ENCODE measurements at regions not wholly inside any gene's neighbourhood (a gene's known extent, or its start where the extent isn't known, plus 50 kb on each side); places are given as distances from the start of the nearest gene placed in this dataset.

GRCh38 chr10:32147730-32148129, 91.5 kb upstream of the KIF5B start:
- Histone ChIP-seq H3K9me3 (no peaks in the 10 kb centered on the region), H3K27me3 (no peaks in the 10 kb centered on the region), H3K4me3 (replicated peaks in 1 of 3) (no peak overlapping the region), H3K27ac (no peak overlapping the region), H3K36me3 (no peaks in the 10 kb centered on the region), H3K4me1 (no peaks in the 10 kb centered on the region)
- TF ChIP-seq POLR2A (IDR thresholded peaks at IDR 0.05): no peak
- TF ChIP-seq, protein P1, sequence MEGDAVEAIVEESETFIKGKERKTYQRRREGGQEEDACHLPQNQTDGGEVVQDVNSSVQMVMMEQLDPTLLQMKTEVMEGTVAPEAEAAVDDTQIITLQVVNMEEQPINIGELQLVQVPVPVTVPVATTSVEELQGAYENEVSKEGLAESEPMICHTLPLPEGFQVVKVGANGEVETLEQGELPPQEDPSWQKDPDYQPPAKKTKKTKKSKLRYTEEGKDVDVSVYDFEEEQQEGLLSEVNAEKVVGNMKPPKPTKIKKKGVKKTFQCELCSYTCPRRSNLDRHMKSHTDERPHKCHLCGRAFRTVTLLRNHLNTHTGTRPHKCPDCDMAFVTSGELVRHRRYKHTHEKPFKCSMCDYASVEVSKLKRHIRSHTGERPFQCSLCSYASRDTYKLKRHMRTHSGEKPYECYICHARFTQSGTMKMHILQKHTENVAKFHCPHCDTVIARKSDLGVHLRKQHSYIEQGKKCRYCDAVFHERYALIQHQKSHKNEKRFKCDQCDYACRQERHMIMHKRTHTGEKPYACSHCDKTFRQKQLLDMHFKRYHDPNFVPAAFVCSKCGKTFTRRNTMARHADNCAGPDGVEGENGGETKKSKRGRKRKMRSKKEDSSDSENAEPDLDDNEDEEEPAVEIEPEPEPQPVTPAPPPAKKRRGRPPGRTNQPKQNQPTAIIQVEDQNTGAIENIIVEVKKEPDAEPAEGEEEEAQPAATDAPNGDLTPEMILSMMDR (IDR thresholded peaks at IDR 0.05): no peak
- no peak for DNase-seq
- 95 to 100% methylated on average over 1 of the region's 1 CpG for WGBS, 2 donors
- intact Hi-C loops (cut with DNase I): no loop called here

DNA sequence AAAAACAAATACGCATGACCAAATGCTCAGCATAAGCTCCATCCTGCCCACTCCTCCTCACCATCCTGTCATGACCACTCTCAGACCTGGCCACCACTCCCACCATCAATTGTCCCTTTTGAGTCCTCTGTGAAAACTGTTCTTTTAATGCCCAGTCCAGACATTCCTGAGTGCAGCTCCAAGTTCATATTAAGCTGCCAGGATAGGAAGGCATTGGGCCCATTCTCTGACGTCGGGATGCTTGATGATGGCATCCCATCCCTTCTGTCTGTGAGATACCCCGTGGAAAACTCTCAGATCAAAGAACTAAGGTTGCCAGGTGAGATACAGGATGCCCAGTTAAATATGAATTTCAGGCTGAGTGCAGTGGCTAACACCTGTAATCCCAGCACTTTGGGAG, 89.9 kb upstream of the KIF5B start:
- WGBS, 2 donors: 95 to 100% methylated on average over 3 to 4 of the region's 4 CpGs
- intact Hi-C loops (cut with DNase I): no loop called here

GRCh38 chr10:32144817-32145688, 88.8 kb upstream of the KIF5B start:
- no peaks in the 10 kb centered on the region for H3K9me3 ChIP-seq
- TF ChIP-seq, protein P1 (IDR thresholded peaks at IDR 0.05): no peak
- no peak for TF ChIP-seq POLR2A (IDR thresholded peaks at IDR 0.05)
- intact Hi-C loops (cut with DNase I): no loop called here
- H3K4me3 ChIP-seq (replicated peaks in 1 of 3): no peak overlapping the region
- no peak overlapping the region for H3K27ac ChIP-seq
- no peak for DNase-seq
- H3K36me3 ChIP-seq: no peaks in the 10 kb centered on the region
- WGBS, 2 donors: 76 to 80% methylated on average over 10 of the region's 10 CpGs
- no peaks in the 10 kb centered on the region for H3K4me1 ChIP-seq
- no peaks in the 10 kb centered on the region for H3K27me3 ChIP-seq

More for the DNA sequence above, 89.9 kb upstream of the KIF5B start:
- Histone ChIP-seq H3K9me3 (no peaks in the 10 kb centered on the region), H3K36me3 (no peaks in the 10 kb centered on the region), H3K4me3 (replicated peaks in 1 of 3) (no peak overlapping the region), H3K27me3 (no peaks in the 10 kb centered on the region), H3K4me1 (no peaks in the 10 kb centered on the region), H3K27ac (no peak overlapping the region)
- DNase-seq: no peak
- TF ChIP-seq POLR2A (IDR thresholded peaks at IDR 0.05): no peak
- TF ChIP-seq, protein P1 (IDR thresholded peaks at IDR 0.05): no peak

GRCh38 chr10:32143302-32143847, 87.2 kb upstream of the KIF5B start:
- peaks cover 0 to 6% of the 10 kb centered on the region in 2 donors for H3K4me1 ChIP-seq
- intact Hi-C loops (cut with DNase I): no loop called here
- H3K27ac ChIP-seq: no peak overlapping the region
- no peak overlapping the region for H3K4me3 ChIP-seq (replicated peaks in 1 of 3)
- no peak for TF ChIP-seq POLR2A (IDR thresholded peaks at IDR 0.05)
- TF ChIP-seq, protein P1 (IDR thresholded peaks at IDR 0.05): no peak
- no peaks in the 10 kb centered on the region for H3K36me3 ChIP-seq
- WGBS, 2 donors: 84 to 87% methylated on average over 7 of the region's 7 CpGs
- DNase-seq: no peak
- H3K27me3 ChIP-seq: no peaks in the 10 kb centered on the region
- no peaks in the 10 kb centered on the region for H3K9me3 ChIP-seq

DNA sequence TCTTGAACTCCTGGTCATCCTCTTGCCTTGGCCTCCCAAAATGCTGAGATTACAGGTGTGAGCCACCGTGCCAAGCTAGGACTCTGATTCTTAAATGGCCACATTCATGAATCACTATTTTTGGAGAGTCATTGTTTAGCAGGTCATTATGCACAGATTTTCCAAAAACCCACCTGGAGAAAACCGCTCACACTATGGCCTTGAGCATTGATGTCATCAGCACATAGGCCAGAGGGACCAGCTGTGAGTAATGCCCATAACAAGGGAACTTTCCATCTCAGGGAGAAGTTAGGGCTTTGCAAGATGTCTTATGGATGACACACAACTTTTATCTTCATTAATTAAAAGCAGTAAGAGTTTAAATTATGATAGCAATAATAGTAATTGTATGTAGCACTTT, 86.4 kb upstream of the KIF5B start:
- no peak for DNase-seq
- TF ChIP-seq, protein P1 (IDR thresholded peaks at IDR 0.05): no peak
- TF ChIP-seq POLR2A (IDR thresholded peaks at IDR 0.05): no peak
- peaks cover 0 to 6% of the 10 kb centered on the region in 2 donors for H3K4me1 ChIP-seq
- H3K9me3 ChIP-seq: no peaks in the 10 kb centered on the region
- H3K4me3 ChIP-seq (replicated peaks in 1 of 3): no peak overlapping the region
- WGBS, 2 donors: 96 to 100% methylated on average over 2 of the region's 2 CpGs
- intact Hi-C loops (cut with DNase I): no loop called here
- H3K36me3 ChIP-seq: no peaks in the 10 kb centered on the region
- no peaks in the 10 kb centered on the region for H3K27me3 ChIP-seq
- no peak overlapping the region for H3K27ac ChIP-seq
